ENCODE measurements at regions not wholly inside any gene's neighbourhood (a gene's known extent, or its start where the extent isn't known, plus 50 kb on each side); places are given as distances from the start of the nearest gene placed in this dataset.

DNA sequence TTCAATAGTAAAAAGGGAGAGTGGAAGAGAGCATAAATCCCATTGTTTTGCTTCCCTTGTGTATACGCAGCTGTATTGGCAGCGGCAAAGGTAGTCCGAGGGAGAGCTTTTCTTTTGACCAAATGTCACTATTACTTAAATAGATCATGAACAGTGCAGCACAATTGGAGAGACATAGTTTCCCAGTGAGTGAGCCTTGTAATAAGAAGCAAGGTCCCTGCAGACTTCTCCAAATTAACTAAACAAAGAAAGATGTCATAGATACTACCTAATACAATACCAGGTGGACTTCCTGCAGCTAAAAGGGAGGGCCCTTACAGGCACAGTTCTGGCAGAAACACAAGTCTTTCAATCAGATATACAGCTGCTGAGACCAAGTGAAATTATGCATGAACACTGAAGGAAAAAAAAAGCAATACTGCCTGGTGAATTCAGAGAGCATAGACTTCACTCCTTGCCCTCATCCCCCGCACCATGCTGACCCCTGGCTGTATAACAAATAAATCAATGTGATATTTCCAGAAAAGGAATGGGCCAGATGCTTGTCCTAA, 404.7 kb upstream of the CDH2 start:
- Histone ChIP-seq H3K9me3 (ENCODE audit: control insufficient read depth, insufficient read depth, low read length) (no peaks in the 10 kb centered on the region), H3K4me3 (ENCODE audit: low read depth, low read length) (no peak overlapping the region), H3K27ac (ENCODE audit: low read depth, low read length) (no peak overlapping the region), H3K27me3 (ENCODE audit: control insufficient read depth, insufficient read depth, low read length) (no peaks in the 10 kb centered on the region)
- CTCF ChIA-PET = no interaction called here
- DNase-seq (ENCODE audit: low read depth, low spot score) = no peak
- POLR2A ChIA-PET = no interaction called here
- TF ChIP-seq, protein P1, sequence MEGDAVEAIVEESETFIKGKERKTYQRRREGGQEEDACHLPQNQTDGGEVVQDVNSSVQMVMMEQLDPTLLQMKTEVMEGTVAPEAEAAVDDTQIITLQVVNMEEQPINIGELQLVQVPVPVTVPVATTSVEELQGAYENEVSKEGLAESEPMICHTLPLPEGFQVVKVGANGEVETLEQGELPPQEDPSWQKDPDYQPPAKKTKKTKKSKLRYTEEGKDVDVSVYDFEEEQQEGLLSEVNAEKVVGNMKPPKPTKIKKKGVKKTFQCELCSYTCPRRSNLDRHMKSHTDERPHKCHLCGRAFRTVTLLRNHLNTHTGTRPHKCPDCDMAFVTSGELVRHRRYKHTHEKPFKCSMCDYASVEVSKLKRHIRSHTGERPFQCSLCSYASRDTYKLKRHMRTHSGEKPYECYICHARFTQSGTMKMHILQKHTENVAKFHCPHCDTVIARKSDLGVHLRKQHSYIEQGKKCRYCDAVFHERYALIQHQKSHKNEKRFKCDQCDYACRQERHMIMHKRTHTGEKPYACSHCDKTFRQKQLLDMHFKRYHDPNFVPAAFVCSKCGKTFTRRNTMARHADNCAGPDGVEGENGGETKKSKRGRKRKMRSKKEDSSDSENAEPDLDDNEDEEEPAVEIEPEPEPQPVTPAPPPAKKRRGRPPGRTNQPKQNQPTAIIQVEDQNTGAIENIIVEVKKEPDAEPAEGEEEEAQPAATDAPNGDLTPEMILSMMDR (IDR thresholded peaks at IDR 0.05; ENCODE audit: low read depth, low read length) = no peak

DNA sequence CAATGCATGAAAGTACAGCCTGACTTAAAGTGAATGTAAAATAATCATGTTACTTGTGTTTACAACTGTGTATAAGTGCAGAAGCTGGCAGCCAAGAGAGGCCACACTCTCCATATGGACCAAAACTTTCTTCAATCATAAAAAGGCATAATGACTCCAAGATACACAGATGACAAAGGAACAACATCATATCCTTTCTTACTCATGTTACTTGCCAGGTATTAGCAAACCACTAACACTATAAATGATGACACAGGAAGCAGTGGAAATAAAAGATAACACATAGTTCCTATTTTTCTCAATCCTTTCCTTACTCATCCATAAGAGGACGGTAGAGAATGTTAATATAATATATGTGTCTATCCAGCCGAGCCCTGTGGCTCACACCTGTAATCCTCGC, 400.0 kb upstream of the CDH2 start:
- no peaks in the 10 kb centered on the region for H3K27me3 ChIP-seq (ENCODE audit: control insufficient read depth, insufficient read depth, low read length)
- H3K9me3 ChIP-seq (ENCODE audit: control insufficient read depth, insufficient read depth, low read length) = no peaks in the 10 kb centered on the region; the same call in 1 of the 2 replicates
- TF ChIP-seq, protein P1 (IDR thresholded peaks at IDR 0.05; ENCODE audit: low read depth, low read length) = no peak
- no peak overlapping the region for H3K27ac ChIP-seq (ENCODE audit: low read depth, low read length)
- no peak for DNase-seq (ENCODE audit: low read depth, low spot score)
- POLR2A ChIA-PET = interaction anchor here (0.6 kb wide), 1 partner anchor 373 kb away, joined by 3 read pairs; no protein-coding TSS in a partner anchor
- CTCF ChIA-PET = no interaction called here
- H3K4me3 ChIP-seq (ENCODE audit: low read depth, low read length) = no peak overlapping the region

DNA sequence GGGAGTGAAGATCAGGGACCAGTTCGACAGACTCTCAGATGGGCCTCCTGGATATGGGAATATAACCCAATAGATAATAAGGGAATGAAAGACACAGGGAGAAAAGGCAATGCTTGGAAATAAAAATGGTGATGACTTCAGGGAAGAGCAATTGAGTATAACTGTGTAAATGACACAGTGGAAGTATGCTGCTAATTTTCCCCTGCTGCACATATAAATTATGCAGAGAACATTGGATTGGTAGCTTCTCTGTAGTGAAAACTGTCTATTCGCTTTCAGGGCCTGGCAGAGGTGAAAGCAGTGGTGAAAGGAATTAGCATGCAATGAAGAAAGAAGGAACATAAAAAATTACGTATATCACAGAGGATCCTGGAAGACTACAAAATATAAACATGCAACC, 398.2 kb upstream of the CDH2 start:
- Histone ChIP-seq H3K9me3 (ENCODE audit: control insufficient read depth, insufficient read depth, low read length) (no peaks in the 10 kb centered on the region; the same call in 1 of the 2 replicates), H3K27me3 (ENCODE audit: control insufficient read depth, insufficient read depth, low read length) (no peaks in the 10 kb centered on the region), H3K27ac (ENCODE audit: low read depth, low read length) (no peak overlapping the region), H3K4me3 (ENCODE audit: low read depth, low read length) (no peak overlapping the region)
- no peak for DNase-seq (ENCODE audit: low read depth, low spot score)
- ChIA-PET CTCF (no interaction called here), POLR2A (no interaction called here)
- TF ChIP-seq, protein P1 (IDR thresholded peaks at IDR 0.05; ENCODE audit: low read depth, low read length) = no peak

DNA sequence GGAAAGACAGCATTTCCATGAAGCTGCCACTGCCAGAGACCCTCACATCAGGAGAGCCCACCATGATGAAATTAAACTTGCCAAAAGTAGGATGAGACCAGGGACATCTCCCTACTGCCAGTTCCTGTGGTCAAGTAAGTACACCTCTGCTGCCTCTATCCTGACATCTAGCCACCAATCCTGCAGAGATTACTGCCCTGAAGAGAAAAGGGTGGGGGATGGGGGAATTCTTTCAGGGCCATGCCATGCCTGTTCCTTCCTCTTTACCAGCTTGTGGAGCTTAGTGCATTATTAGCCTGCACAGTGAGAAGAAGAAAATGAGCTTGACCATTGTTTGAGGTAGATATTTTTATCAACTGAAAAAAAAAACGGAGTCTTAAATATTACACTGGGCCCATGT, 397.2 kb upstream of the CDH2 start:
- no peaks in the 10 kb centered on the region for H3K27me3 ChIP-seq (ENCODE audit: control insufficient read depth, insufficient read depth, low read length)
- TF ChIP-seq, protein P1 (IDR thresholded peaks at IDR 0.05; ENCODE audit: low read depth, low read length) = no peak
- CTCF ChIA-PET = no interaction called here
- no peaks in the 10 kb centered on the region; the same call in 1 of the 2 replicates for H3K9me3 ChIP-seq (ENCODE audit: control insufficient read depth, insufficient read depth, low read length)
- POLR2A ChIA-PET = no interaction called here
- H3K27ac ChIP-seq (ENCODE audit: low read depth, low read length) = no peak overlapping the region
- no peak overlapping the region for H3K4me3 ChIP-seq (ENCODE audit: low read depth, low read length)
- DNase-seq (ENCODE audit: low read depth, low spot score) = no peak

DNA sequence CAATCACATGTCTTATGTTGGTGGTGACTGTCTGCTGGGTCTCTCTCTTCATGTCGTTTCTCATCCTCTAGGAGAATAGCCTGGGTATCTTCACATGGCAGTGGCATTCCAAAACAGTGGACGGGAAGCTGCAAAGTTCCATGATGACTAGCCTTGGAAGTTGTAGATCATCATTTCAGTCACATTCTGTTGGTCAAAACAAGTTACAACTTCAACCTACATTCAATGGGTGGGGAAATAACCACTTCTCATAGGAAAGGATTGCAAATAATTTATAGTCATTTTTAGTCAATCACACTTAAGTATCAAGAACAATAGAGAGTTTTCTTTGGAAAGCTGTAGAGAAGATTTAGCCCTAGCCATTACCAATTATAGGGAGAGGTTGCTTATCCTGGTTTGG, 395.0 kb upstream of the CDH2 start:
- CTCF ChIA-PET = no interaction called here
- no peak overlapping the region for H3K27ac ChIP-seq (ENCODE audit: low read depth, low read length)
- no peaks in the 10 kb centered on the region for H3K27me3 ChIP-seq (ENCODE audit: control insufficient read depth, insufficient read depth, low read length)
- no peak for DNase-seq (ENCODE audit: low read depth, low spot score)
- TF ChIP-seq, protein P1 (IDR thresholded peaks at IDR 0.05; ENCODE audit: low read depth, low read length) = no peak
- H3K9me3 ChIP-seq (ENCODE audit: control insufficient read depth, insufficient read depth, low read length) = no peaks in the 10 kb centered on the region; the same call in 1 of the 2 replicates
- no peak overlapping the region for H3K4me3 ChIP-seq (ENCODE audit: low read depth, low read length)
- POLR2A ChIA-PET = interaction anchor here (0.6 kb wide), 1 partner anchor 610 kb away, joined by 4 read pairs; no protein-coding TSS in a partner anchor

All from AG04450 (cell line).